Fibroblast of skin of right quadriceps (primary cell): ENCODE measurements at regions not wholly inside any gene's neighbourhood (a gene's known extent, or its start where the extent isn't known, plus 50 kb on each side); places are given as distances from the start of the nearest gene placed in this dataset.
A peak's percentile ranks its signal among the peaks of the same experiment; 100 is the strongest.
"Not testable (repeated sequence)": the region's sequence is repeated elsewhere in the genome, so short reads cannot be mapped to it uniquely, and the experiment has no call there.

Experiments
- DNase-seq: peaks from one replicate; pipeline ENCODE4 v3.0.0-alpha.2; 2013

- no peak for DNase-seq
Observed at GRCh38 chr1:101151286-101151685, 85.5 kb upstream of the S1PR1 start.

- DNase-seq, result peak; percentile 50
Observed at GRCh38 chr1:101150670-101151069, 86.1 kb upstream of the S1PR1 start.

- no peak for DNase-seq
Observed at GRCh38 chr1:101150266-101150665, 86.6 kb upstream of the S1PR1 start.

GRCh38 chr1:101148980-101149379 is 87.8 kb upstream of the S1PR1 start:
- DNase-seq, result peak; percentile 25

- no peak for DNase-seq
Observed at GRCh38 chr1:101147381-101147780, 89.4 kb upstream of the S1PR1 start.

- no peak for DNase-seq
Observed at GRCh38 chr1:101145449-101145820, 91.4 kb upstream of the S1PR1 start.

- no peak for DNase-seq
Observed at GRCh38 chr1:101144671-101145448, 92.0 kb upstream of the S1PR1 start.

- no peak for DNase-seq
Observed at GRCh38 chr1:101142244-101142643, 94.6 kb upstream of the S1PR1 start.

GRCh38 chr1:101141376-101141775 is 95.4 kb upstream of the S1PR1 start:
- no peak for DNase-seq

- DNase-seq, result no peak
Observed at GRCh38 chr1:101139821-101140718, 96.7 kb upstream of the S1PR1 start.

- DNase-seq, result no peak
Observed at GRCh38 chr1:101139130-101139529, 97.7 kb upstream of the S1PR1 start.

GRCh38 chr1:101137144-101138126 is 99.4 kb upstream of the S1PR1 start:
- DNase-seq, result peak; percentile 92

- no peak for DNase-seq
Observed at GRCh38 chr1:101136739-101137138, 100.1 kb upstream of the S1PR1 start.

GRCh38 chr1:101136271-101136670 is 100.5 kb upstream of the S1PR1 start:
- DNase-seq, result no peak

GRCh38 chr1:101135526-101135925 is 101.3 kb upstream of the S1PR1 start:
- no peak for DNase-seq

GRCh38 chr1:101131239-101131843 is 105.5 kb upstream of the S1PR1 start:
- DNase-seq, result no peak

GRCh38 chr1:101130673-101131072 is 105.1 kb upstream of the DPH5 start:
- peak; percentile 63 for DNase-seq

GRCh38 chr1:101128846-101129245 is 103.3 kb upstream of the DPH5 start:
- no peak for DNase-seq

- no peak for DNase-seq
Observed at GRCh38 chr1:101128211-101128727, 102.7 kb upstream of the DPH5 start.

- DNase-seq, result no peak
Observed at GRCh38 chr1:101124405-101124804, 98.8 kb upstream of the DPH5 start.

- DNase-seq, result not testable (repeated sequence)
Observed at GRCh38 chr1:101123904-101124303, 98.3 kb upstream of the DPH5 start.
